Stimulated activated CD8-positive, alpha-beta memory T cell treated with anti-CD3 and anti-CD28 coated beads, Interleukin-4, amount 100 ng/mL, for 4 hours (primary cell): ENCODE measurements at regions not wholly inside any gene's neighbourhood (a gene's known extent, or its start where the extent isn't known, plus 50 kb on each side); places are given as distances from the start of the nearest gene placed in this dataset.
"Not testable (repeated sequence)": the region's sequence is repeated elsewhere in the genome, so short reads cannot be mapped to it uniquely, and the experiment has no call there.

Experiments used
- DNase-seq, 2 donors: peaks; one replicate each; pipeline ENCODE4 v3.0.0-alpha.2; 2020; ENCODE audit warnings: low read depth in 2 of 2, low spot score in 1 of 2

- not testable (repeated sequence) for DNase-seq
These were observed 201.6 kb downstream of the USP22 start for GRCh38 chr17:20840987-20841865.

- DNase-seq: not testable (repeated sequence)
These were observed 200.8 kb downstream of the USP22 start for GRCh38 chr17:20842012-20842411.

- DNase-seq: not testable (repeated sequence)
These were observed 199.6 kb downstream of the USP22 start for GRCh38 chr17:20843261-20843660.

- peak in 1 of 2 donors; percentile 21 for DNase-seq
These were observed 198.8 kb downstream of the USP22 start for GRCh38 chr17:20843799-20844553.

- DNase-seq: not testable (repeated sequence)
These were observed 193.9 kb downstream of the USP22 start for GRCh38 chr17:20848869-20849443.

GRCh38 chr17:20851591-20852238, 191.1 kb downstream of the USP22 start:
- not testable (repeated sequence) for DNase-seq

- DNase-seq: no peak
These were observed 190.4 kb downstream of the USP22 start for GRCh38 chr17:20852239-20852989.

- DNase-seq: no peak
These were observed 189.8 kb downstream of the USP22 start for GRCh38 chr17:20852990-20853370.

- not testable (repeated sequence) for DNase-seq
These were observed 186.8 kb downstream of the USP22 start for GRCh38 chr17:20855910-20856470.

GRCh38 chr17:20866444-20867209, 176.2 kb downstream of the USP22 start:
- not testable (repeated sequence) for DNase-seq

- not testable (repeated sequence) for DNase-seq
These were observed 175.3 kb downstream of the USP22 start for GRCh38 chr17:20867436-20867937.

GRCh38 chr17:20867938-20868661, 174.7 kb downstream of the USP22 start:
- not testable (repeated sequence) for DNase-seq

GRCh38 chr17:20868662-20869007, 174.2 kb downstream of the USP22 start:
- not testable (repeated sequence) for DNase-seq

- DNase-seq: not testable (repeated sequence)
These were observed 169.6 kb downstream of the USP22 start for GRCh38 chr17:20873173-20873572.

- DNase-seq: not testable (repeated sequence)
These were observed 169.0 kb downstream of the USP22 start for GRCh38 chr17:20873688-20874328.

GRCh38 chr17:20877384-20877783, 165.4 kb downstream of the USP22 start:
- not testable (repeated sequence) for DNase-seq

GRCh38 chr17:20890338-20890737, 152.5 kb downstream of the USP22 start:
- no peak for DNase-seq

GRCh38 chr17:20895426-20895825, 147.4 kb downstream of the USP22 start:
- not testable (repeated sequence) for DNase-seq
